Tibial artery (tissue), 4 donors: ENCODE measurements at regions not wholly inside any gene's neighbourhood (a gene's known extent, or its start where the extent isn't known, plus 50 kb on each side); places are given as distances from the start of the nearest gene placed in this dataset.

Source experiments
- DNase-seq, 2 donors: peaks; one replicate each; pipeline ENCODE4 v3.0.0-alpha.2; 2019
- H3K27ac ChIP-seq, 2 donors: fragments of 200-600 bp; sonication (generic) in 1 of 2; 1 replicate in 1 of 2; 2 replicates in 1 of 2; pipeline ENCODE4 v1.5.1; 2018 to 2019; ENCODE audit warnings: mild to moderate bottlenecking in 1 of 2
- H3K27me3 ChIP-seq, 2 donors: fragments of 200-600 bp; sonication (generic) in 1 of 2; one replicate each; pipeline versions ENCODE4 v1.5.1 to v1.6.0; 2016 to 2019
- H3K36me3 ChIP-seq, 3 donors: fragments of 200-600 bp; sonication (generic) in 2 of 3; one replicate each; pipeline ENCODE4 v1.5.1; 2016 to 2019; ENCODE audit warnings: mild to moderate bottlenecking in 2 of 3
- H3K4me1 ChIP-seq, 4 donors: fragments of 200-600 bp; sonication (generic) in 2 of 4; 1 replicate in 3 of 4; 2 replicates in 1 of 4; pipeline ENCODE4 v1.5.1; 2016 to 2019
- H3K4me3 ChIP-seq, 2 donors: fragments of 200-600 bp; sonication (generic) in 1 of 2; 1 replicate in 1 of 2; 2 replicates in 1 of 2; pipeline ENCODE4 v1.5.1; 2018 to 2019; ENCODE audit warnings: mild to moderate bottlenecking in 2 of 2
- H3K9me3 ChIP-seq, 3 donors: fragments of 200-600 bp; sonication (generic) in 1 of 3; one replicate each; pipeline ENCODE4 v1.5.1; 2016 to 2019
- CTCF ChIP-seq, 2 experiments: fragments of 200-600 bp in 1 of 2; fragments of 450-650 bp in 1 of 2; IDR thresholded peaks; one replicate each; pipeline ENCODE4 v1.5.1; 2017 to 2019; ENCODE audit warnings: antibody characterized with exemption in 2 of 2, mild to moderate bottlenecking in 1 of 2, moderate library complexity in 1 of 2
- intact Hi-C: fragments of 100-400 bp; cut with DNase I; formaldehyde crosslinking; loops from one replicate; pipeline ENCODE4 v1.15.0; 2023; ENCODE audit warnings: low total_unique reads

GRCh38 chr4:170666909-170667308 is 577.2 kb upstream of the AADAT start:
- Histone ChIP-seq H3K27me3 (no peaks in the 10 kb centered on the region), H3K4me3 (no peak overlapping the region), H3K9me3 (no peaks in the 10 kb centered on the region), H3K27ac (no peak overlapping the region), H3K4me1 (no peaks in the 10 kb centered on the region), H3K36me3 (no peaks in the 10 kb centered on the region)
- no peak for TF ChIP-seq CTCF (IDR thresholded peaks at IDR 0.05)
- intact Hi-C loops, result no loop called here
- no peak for DNase-seq

- Histone ChIP-seq H3K36me3 (no peaks in the 10 kb centered on the region), H3K27ac (no peak overlapping the region), H3K4me3 (no peak overlapping the region), H3K9me3 (no peaks in the 10 kb centered on the region), H3K27me3 (no peaks in the 10 kb centered on the region), H3K4me1 (no peaks in the 10 kb centered on the region)
- TF ChIP-seq CTCF (IDR thresholded peaks at IDR 0.05), result no peak
- intact Hi-C loops, result no loop called here
- no peak for DNase-seq
These were observed 572.5 kb upstream of the AADAT start for GRCh38 chr4:170662250-170662649.

GRCh38 chr4:170657761-170658160 is 568.0 kb upstream of the AADAT start:
- no peak for DNase-seq
- no peaks in the 10 kb centered on the region for H3K36me3 ChIP-seq
- no peaks in the 10 kb centered on the region for H3K9me3 ChIP-seq
- intact Hi-C loops, result no loop called here
- TF ChIP-seq CTCF (IDR thresholded peaks at IDR 0.05), result no peak
- H3K27ac ChIP-seq, result no peak overlapping the region
- no peaks in the 10 kb centered on the region for H3K27me3 ChIP-seq
- no peaks in the 10 kb centered on the region for H3K4me1 ChIP-seq
- no peak overlapping the region for H3K4me3 ChIP-seq

GRCh38 chr4:170656506-170656905 is 566.8 kb upstream of the AADAT start:
- H3K36me3 ChIP-seq, result no peaks in the 10 kb centered on the region
- no peak for TF ChIP-seq CTCF (IDR thresholded peaks at IDR 0.05)
- no peak overlapping the region for H3K4me3 ChIP-seq
- H3K27ac ChIP-seq, result no peak overlapping the region
- no peak for DNase-seq
- H3K27me3 ChIP-seq, result no peaks in the 10 kb centered on the region
- intact Hi-C loops, result no loop called here
- H3K9me3 ChIP-seq, result no peaks in the 10 kb centered on the region
- H3K4me1 ChIP-seq, result no peaks in the 10 kb centered on the region

GRCh38 chr4:170652571-170652970 is 562.8 kb upstream of the AADAT start:
- no peak for DNase-seq
- Histone ChIP-seq H3K36me3 (no peaks in the 10 kb centered on the region), H3K27ac (no peak overlapping the region), H3K27me3 (no peaks in the 10 kb centered on the region), H3K9me3 (no peaks in the 10 kb centered on the region), H3K4me1 (no peaks in the 10 kb centered on the region), H3K4me3 (no peak overlapping the region)
- TF ChIP-seq CTCF (IDR thresholded peaks at IDR 0.05), result no peak
- intact Hi-C loops, result no loop called here

GRCh38 chr4:170651786-170652185 is 562.0 kb upstream of the AADAT start:
- H3K9me3 ChIP-seq, result no peaks in the 10 kb centered on the region
- no peaks in the 10 kb centered on the region for H3K27me3 ChIP-seq
- no peak for DNase-seq
- intact Hi-C loops, result no loop called here
- H3K36me3 ChIP-seq, result no peaks in the 10 kb centered on the region
- H3K4me1 ChIP-seq, result no peaks in the 10 kb centered on the region
- H3K4me3 ChIP-seq, result no peak overlapping the region
- no peak overlapping the region for H3K27ac ChIP-seq
- no peak for TF ChIP-seq CTCF (IDR thresholded peaks at IDR 0.05)
